Heart left ventricle (tissue), 13 donors: ENCODE measurements at regions not wholly inside any gene's neighbourhood (a gene's known extent, or its start where the extent isn't known, plus 50 kb on each side); places are given as distances from the start of the nearest gene placed in this dataset.

ENCODE experiments used
- CTCF ChIP-seq, 12 donors: fragments of 200-600 bp; sonication (generic) in 4 of 12; IDR thresholded peaks; one replicate each; pipeline versions ENCODE4 v1.5.0 to v1.8.0; 2018 to 2022; ENCODE audit warnings: antibody characterized with exemption in 12 of 12, mild to moderate bottlenecking in 5 of 12
- POLR2A ChIP-seq, 2 donors: fragments of 450-650 bp; IDR thresholded peaks; one replicate each; pipeline ENCODE4 v1.6.1; 2017; ENCODE audit warnings: antibody characterized with exemption in 2 of 2, mild to moderate bottlenecking in 2 of 2, moderate library complexity in 2 of 2
- donor health status: ischemic (EF 13 %, LVEDD 7.1; RV severe dilation, severe dysfunction).
- donor health status: DM: no; HTN: yes; CAD: no.
- donor health status: DM: no; HTN: no; CAD: no.
- donor health status: ischemic (EF 25% LVEDD 6.9; RV normal size, moderate dysfunction).
- donor health status: ischemic (EF 25% LVEDD 5.7; RV mildly dilated, moderate dysfunction).
- donor health status: ischemic (EF 35%, LVEDD 5.7; RV mildly dilated, moderate dysfunction).
- donor health status: nonischemic (EF 11% LVEDD 7.7; RV severe dilation, severe dysfunction).
- donor health status: DM: yes; HTN: yes; CAD: no.
- donor health status: PGD.
- donor health status: ischemic (EF 29% LVEDD 5.4; RV normal size, mild dysfunction).
- donor health status: nonischemic (EF 23%, LVEDD 6.1; RV moderate dilation, normal function).

- no peak for TF ChIP-seq POLR2A (IDR thresholded peaks at IDR 0.05)
- TF ChIP-seq CTCF (IDR thresholded peaks at IDR 0.05), result no peak
Measured at GRCh38 chr4:148850257-148850995, 408.2 kb upstream of the NR3C2 start.
